ENCODE measurements at regions not wholly inside any gene's neighbourhood (a gene's known extent, or its start where the extent isn't known, plus 50 kb on each side); places are given as distances from the start of the nearest gene placed in this dataset.

GRCh38 chr16:85998171-85998867, 99.4 kb downstream of the IRF8 start:
- intact Hi-C loops (cut with DNase I), result no loop called here
- H3K27me3 ChIP-seq, result peaks cover 0 to 30% (median 19%) of the 10 kb centered on the region in 7 donors

GRCh38 chr16:85998868-85999729, 100.1 kb downstream of the IRF8 start:
- no peak overlapping the region for H3K4me3 ChIP-seq
- no peak for DNase-seq
- 61 to 67% methylated on average over 8 of the region's 8 CpGs for WGBS, 2 donors

More at GRCh38 chr16:85998171-85998867, 99.4 kb downstream of the IRF8 start:
- DNase-seq, result no peak
- H3K36me3 ChIP-seq, result no peaks in the 10 kb centered on the region
- H3K4me1 ChIP-seq, result peaks cover 0 to 8% (median 0%) of the 10 kb centered on the region in 9 donors
- no peak for TF ChIP-seq CTCF (IDR thresholded peaks at IDR 0.05)
- no peak overlapping the region for H3K27ac ChIP-seq
- H3K4me3 ChIP-seq, result no peak overlapping the region
- ATAC-seq, result no peak
- H3K9me3 ChIP-seq, result no peaks in the 10 kb centered on the region
- 65 to 74% methylated on average over 9 of the region's 9 CpGs for WGBS, 2 donors

GRCh38 chr16:85999778-86000177, 100.8 kb downstream of the IRF8 start:
- Histone ChIP-seq H3K4me3 (no peak overlapping the region), H3K27me3 (peaks cover 0 to 20% (median 15%) of the 10 kb centered on the region in 7 donors), H3K36me3 (no peaks in the 10 kb centered on the region), H3K27ac (no peak overlapping the region), H3K4me1 (peaks cover 0 to 8% (median 0%) of the 10 kb centered on the region in 9 donors), H3K9me3 (no peaks in the 10 kb centered on the region)
- intact Hi-C loops (cut with DNase I), result no loop called here
- TF ChIP-seq CTCF (IDR thresholded peaks at IDR 0.05), result no peak
- no peak for DNase-seq
- no peak for ATAC-seq
- WGBS, 2 donors, result 92 to 93% methylated on average over 4 of the region's 4 CpGs

More at GRCh38 chr16:85998868-85999729, 100.1 kb downstream of the IRF8 start:
- ATAC-seq, result no peak
- intact Hi-C loops (cut with DNase I), result no loop called here
- peaks cover 0 to 8% (median 0%) of the 10 kb centered on the region in 9 donors for H3K4me1 ChIP-seq
- peaks cover 0 to 23% (median 17%) of the 10 kb centered on the region in 7 donors for H3K27me3 ChIP-seq
- TF ChIP-seq CTCF (IDR thresholded peaks at IDR 0.05), result no peak
- no peaks in the 10 kb centered on the region for H3K9me3 ChIP-seq
- no peak overlapping the region for H3K27ac ChIP-seq
- no peaks in the 10 kb centered on the region for H3K36me3 ChIP-seq

GRCh38 chr16:86002178-86002900, 103.4 kb downstream of the IRF8 start:
- intact Hi-C loops (cut with DNase I), result no loop called here
- WGBS, 2 donors, result 86 to 87% methylated on average over 6 of the region's 6 CpGs
- TF ChIP-seq CTCF (IDR thresholded peaks at IDR 0.05), result no peak
- H3K9me3 ChIP-seq, result peaks cover 0 to 5% (median 0%) of the 10 kb centered on the region in 11 donors
- H3K27ac ChIP-seq, result no peak overlapping the region
- H3K4me1 ChIP-seq, result peaks cover 0 to 3% (median 0%) of the 10 kb centered on the region in 9 donors
- no peak for DNase-seq
- H3K36me3 ChIP-seq, result no peaks in the 10 kb centered on the region
- H3K27me3 ChIP-seq, result peaks cover 0 to 12% (median 3%) of the 10 kb centered on the region in 7 donors
- H3K4me3 ChIP-seq, result no peak overlapping the region
- ATAC-seq, result no peak

Measured in heart right ventricle (tissue), 16 donors.